Right forelimb (tissue), 1 donor: ENCODE measurements at regions not wholly inside any gene's neighbourhood (a gene's known extent, or its start where the extent isn't known, plus 50 kb on each side); places are given as distances from the start of the nearest gene placed in this dataset.

Source experiments
- DNase-seq: peaks from one replicate; pipeline ENCODE4 v3.0.0-alpha.2; 2018

DNA sequence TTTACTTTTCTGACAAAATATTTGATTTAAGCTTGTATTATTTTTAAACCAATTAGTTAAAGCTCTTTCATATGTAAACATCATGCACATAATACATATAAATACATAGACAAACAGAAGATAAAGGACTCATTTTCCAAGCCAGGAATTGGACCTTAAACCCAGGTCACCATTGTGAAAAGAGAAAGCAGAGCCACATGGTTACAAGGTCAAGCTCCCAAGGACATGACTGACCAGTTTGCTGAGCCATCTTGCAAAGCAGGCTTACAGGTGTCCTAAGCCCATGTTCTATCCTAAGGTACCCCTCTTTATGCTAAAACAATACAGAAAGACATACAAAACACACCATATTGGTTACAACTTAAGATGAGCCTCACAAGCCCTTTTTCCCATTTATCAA lies 50.5 kb upstream of the DNAJC19 start:
- no peak for DNase-seq
